ENCODE measurements at regions not wholly inside any gene's neighbourhood (a gene's known extent, or its start where the extent isn't known, plus 50 kb on each side); places are given as distances from the start of the nearest gene placed in this dataset.
"Not testable (repeated sequence)": the region's sequence is repeated elsewhere in the genome, so short reads cannot be mapped to it uniquely, and the experiment has no call there.

DNA sequence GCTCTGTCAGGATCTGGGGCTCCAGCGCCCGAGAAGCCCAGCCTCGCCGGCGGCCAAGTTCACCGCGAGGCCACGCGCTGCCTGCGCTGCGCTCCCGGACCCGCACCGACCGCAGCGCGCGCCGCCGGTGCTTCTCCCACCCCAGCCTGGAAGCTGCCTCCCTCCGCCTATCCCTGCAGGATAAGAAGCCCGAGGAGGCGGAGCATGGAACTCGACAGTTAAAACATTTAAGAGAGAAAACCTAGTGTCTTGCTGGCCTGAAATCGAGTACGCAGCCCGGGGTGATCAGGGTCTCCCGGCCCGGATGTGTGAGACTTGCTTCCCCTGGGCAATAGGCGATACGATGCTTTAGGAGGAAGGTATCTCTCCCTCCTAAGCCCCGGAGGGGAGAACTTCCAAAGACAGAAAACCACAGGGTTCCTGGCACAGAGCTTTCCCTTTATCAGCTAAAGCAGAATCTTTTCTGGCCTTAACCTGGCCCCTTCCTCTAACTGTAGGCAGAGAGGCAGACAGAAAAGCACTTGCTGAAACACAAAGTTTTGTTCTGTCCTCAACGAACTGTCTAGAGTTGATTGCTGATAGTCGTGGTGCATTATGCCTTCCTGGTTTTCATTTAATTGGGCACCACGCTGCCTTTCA lies 163.5 kb upstream of the PLGLB2 start:
- TF ChIP-seq JUND (IDR thresholded peaks at IDR 0.05); YY1 (IDR thresholded peaks at IDR 0.05); NR2F2 (IDR thresholded peaks at IDR 0.05); HNF4G (IDR thresholded peaks at IDR 0.05); EGR1 (IDR thresholded peaks at IDR 0.05; ENCODE audit: low read depth in 2 of 2): not testable (repeated sequence)
- TF ChIP-seq, protein P1, sequence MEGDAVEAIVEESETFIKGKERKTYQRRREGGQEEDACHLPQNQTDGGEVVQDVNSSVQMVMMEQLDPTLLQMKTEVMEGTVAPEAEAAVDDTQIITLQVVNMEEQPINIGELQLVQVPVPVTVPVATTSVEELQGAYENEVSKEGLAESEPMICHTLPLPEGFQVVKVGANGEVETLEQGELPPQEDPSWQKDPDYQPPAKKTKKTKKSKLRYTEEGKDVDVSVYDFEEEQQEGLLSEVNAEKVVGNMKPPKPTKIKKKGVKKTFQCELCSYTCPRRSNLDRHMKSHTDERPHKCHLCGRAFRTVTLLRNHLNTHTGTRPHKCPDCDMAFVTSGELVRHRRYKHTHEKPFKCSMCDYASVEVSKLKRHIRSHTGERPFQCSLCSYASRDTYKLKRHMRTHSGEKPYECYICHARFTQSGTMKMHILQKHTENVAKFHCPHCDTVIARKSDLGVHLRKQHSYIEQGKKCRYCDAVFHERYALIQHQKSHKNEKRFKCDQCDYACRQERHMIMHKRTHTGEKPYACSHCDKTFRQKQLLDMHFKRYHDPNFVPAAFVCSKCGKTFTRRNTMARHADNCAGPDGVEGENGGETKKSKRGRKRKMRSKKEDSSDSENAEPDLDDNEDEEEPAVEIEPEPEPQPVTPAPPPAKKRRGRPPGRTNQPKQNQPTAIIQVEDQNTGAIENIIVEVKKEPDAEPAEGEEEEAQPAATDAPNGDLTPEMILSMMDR (IDR thresholded peaks at IDR 0.05; ENCODE audit: low read depth, low read length, missing input control) = not testable (repeated sequence)
- TF ChIP-seq, protein P2, sequence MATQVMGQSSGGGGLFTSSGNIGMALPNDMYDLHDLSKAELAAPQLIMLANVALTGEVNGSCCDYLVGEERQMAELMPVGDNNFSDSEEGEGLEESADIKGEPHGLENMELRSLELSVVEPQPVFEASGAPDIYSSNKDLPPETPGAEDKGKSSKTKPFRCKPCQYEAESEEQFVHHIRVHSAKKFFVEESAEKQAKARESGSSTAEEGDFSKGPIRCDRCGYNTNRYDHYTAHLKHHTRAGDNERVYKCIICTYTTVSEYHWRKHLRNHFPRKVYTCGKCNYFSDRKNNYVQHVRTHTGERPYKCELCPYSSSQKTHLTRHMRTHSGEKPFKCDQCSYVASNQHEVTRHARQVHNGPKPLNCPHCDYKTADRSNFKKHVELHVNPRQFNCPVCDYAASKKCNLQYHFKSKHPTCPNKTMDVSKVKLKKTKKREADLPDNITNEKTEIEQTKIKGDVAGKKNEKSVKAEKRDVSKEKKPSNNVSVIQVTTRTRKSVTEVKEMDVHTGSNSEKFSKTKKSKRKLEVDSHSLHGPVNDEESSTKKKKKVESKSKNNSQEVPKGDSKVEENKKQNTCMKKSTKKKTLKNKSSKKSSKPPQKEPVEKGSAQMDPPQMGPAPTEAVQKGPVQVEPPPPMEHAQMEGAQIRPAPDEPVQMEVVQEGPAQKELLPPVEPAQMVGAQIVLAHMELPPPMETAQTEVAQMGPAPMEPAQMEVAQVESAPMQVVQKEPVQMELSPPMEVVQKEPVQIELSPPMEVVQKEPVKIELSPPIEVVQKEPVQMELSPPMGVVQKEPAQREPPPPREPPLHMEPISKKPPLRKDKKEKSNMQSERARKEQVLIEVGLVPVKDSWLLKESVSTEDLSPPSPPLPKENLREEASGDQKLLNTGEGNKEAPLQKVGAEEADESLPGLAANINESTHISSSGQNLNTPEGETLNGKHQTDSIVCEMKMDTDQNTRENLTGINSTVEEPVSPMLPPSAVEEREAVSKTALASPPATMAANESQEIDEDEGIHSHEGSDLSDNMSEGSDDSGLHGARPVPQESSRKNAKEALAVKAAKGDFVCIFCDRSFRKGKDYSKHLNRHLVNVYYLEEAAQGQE (IDR thresholded peaks at IDR 0.05) = not testable (repeated sequence)
